HG02943 (cell line): ENCODE measurements at regions not wholly inside any gene's neighbourhood (a gene's known extent, or its start where the extent isn't known, plus 50 kb on each side); places are given as distances from the start of the nearest gene placed in this dataset.
"Not testable (repeated sequence)": the region's sequence is repeated elsewhere in the genome, so short reads cannot be mapped to it uniquely, and the experiment has no call there.

Experiments used
- ATAC-seq: cut with Tn5 transposase; IDR thresholded peaks from one replicate; pipeline ENCODE4 v1.9.1; 2021; ENCODE audit warnings: mild to moderate bottlenecking, low read depth, moderate library complexity; ENCODE audit not compliant: unreplicated experiment

- no peak for ATAC-seq
These were observed 70.2 kb upstream of the BTG3 start for GRCh38 chr21:17682924-17683323.

GRCh38 chr21:17679002-17679600, 66.4 kb upstream of the BTG3 start:
- ATAC-seq = peak; percentile 93

- not testable (repeated sequence) for ATAC-seq
These were observed 64.2 kb upstream of the BTG3 start for GRCh38 chr21:17676930-17677329.

GRCh38 chr21:17674106-17674505, 61.4 kb upstream of the BTG3 start:
- no peak for ATAC-seq

GRCh38 chr21:17673261-17674020, 60.7 kb upstream of the BTG3 start:
- no peak for ATAC-seq

GRCh38 chr21:17671733-17672132, 59.0 kb upstream of the BTG3 start:
- ATAC-seq = no peak

- no peak for ATAC-seq
These were observed 55.9 kb upstream of the BTG3 start for GRCh38 chr21:17668479-17669140.

GRCh38 chr21:17667256-17667655, 54.6 kb upstream of the BTG3 start:
- no peak for ATAC-seq
